Lower lobe of right lung (tissue), 2 donors: ENCODE measurements at regions not wholly inside any gene's neighbourhood (a gene's known extent, or its start where the extent isn't known, plus 50 kb on each side); places are given as distances from the start of the nearest gene placed in this dataset.
"Not testable (repeated sequence)": the region's sequence is repeated elsewhere in the genome, so short reads cannot be mapped to it uniquely, and the experiment has no call there.

ENCODE experiments used
- ATAC-seq, 2 donors: fragments of 200-7000 bp; cut with Tn5 transposase; one replicate each; pipeline ENCODE4 v1.9.1; 2020 to 2022; ENCODE audit warnings: mild to moderate bottlenecking in 2 of 2, moderate library complexity in 2 of 2
- DNase-seq: peaks from one replicate; pipeline ENCODE4 v3.0.0-alpha.2; 2020
- H3K27ac ChIP-seq: fragments of 200-600 bp; one replicate; pipeline ENCODE4 v1.8.0; 2022
- H3K27me3 ChIP-seq: fragments of 200-600 bp; one replicate; pipeline ENCODE4 v1.8.0; 2022; ENCODE audit warnings: low read depth
- H3K36me3 ChIP-seq: fragments of 200-600 bp; one replicate; pipeline ENCODE4 v1.8.0; 2022; ENCODE audit warnings: mild to moderate bottlenecking
- H3K4me1 ChIP-seq: fragments of 200-600 bp; one replicate; pipeline ENCODE4 v1.8.0; 2022
- H3K4me3 ChIP-seq: fragments of 200-600 bp; one replicate; pipeline ENCODE4 v1.8.0; 2022; ENCODE audit warnings: mild to moderate bottlenecking
- H3K9me3 ChIP-seq: fragments of 200-600 bp; one replicate; pipeline ENCODE4 v1.8.0; 2022
- intact Hi-C: fragments of 100-400 bp; cut with DNase I; formaldehyde crosslinking; loops from one replicate; pipeline ENCODE4 v1.11.0; 2022
- TF ChIP-seq, protein P1 (sequence below): fragments of 200-600 bp; IDR thresholded peaks from one replicate; pipeline ENCODE4 v1.8.0; 2022; ENCODE audit warnings: antibody characterized with exemption, mild to moderate bottlenecking
- donor health status: DM: no; HTN: yes; CAD: no; lungs with severe emphysema.

DNA sequence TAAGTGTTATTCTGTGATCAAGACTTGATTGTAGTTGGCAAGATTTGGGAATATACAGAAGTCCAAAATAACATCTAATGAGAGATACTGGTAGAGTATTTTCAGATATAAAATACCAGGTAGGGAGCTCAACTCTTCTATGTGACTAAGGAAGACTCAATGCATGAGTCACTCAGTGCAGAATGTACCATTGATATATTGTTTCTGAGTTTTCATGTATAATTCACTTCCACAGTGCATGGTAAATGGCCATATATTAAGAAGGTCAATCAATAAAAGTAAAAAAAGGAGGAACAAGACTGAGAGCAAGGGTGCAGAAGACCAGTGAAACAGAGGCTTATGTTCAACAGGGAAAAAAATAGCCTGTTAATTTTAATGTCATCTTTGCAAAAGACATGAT, 1387.9 kb downstream of the CDH8 start:
- Histone ChIP-seq H3K27me3 (no peaks in the 10 kb centered on the region), H3K4me3 (no peak overlapping the region), H3K4me1 (no peaks in the 10 kb centered on the region), H3K9me3 (no peaks in the 10 kb centered on the region), H3K36me3 (no peaks in the 10 kb centered on the region), H3K27ac (no peak overlapping the region)
- intact Hi-C loops: no loop called here
- DNase-seq (no peak), ATAC-seq (no peak)
- TF ChIP-seq, protein P1, sequence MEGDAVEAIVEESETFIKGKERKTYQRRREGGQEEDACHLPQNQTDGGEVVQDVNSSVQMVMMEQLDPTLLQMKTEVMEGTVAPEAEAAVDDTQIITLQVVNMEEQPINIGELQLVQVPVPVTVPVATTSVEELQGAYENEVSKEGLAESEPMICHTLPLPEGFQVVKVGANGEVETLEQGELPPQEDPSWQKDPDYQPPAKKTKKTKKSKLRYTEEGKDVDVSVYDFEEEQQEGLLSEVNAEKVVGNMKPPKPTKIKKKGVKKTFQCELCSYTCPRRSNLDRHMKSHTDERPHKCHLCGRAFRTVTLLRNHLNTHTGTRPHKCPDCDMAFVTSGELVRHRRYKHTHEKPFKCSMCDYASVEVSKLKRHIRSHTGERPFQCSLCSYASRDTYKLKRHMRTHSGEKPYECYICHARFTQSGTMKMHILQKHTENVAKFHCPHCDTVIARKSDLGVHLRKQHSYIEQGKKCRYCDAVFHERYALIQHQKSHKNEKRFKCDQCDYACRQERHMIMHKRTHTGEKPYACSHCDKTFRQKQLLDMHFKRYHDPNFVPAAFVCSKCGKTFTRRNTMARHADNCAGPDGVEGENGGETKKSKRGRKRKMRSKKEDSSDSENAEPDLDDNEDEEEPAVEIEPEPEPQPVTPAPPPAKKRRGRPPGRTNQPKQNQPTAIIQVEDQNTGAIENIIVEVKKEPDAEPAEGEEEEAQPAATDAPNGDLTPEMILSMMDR: no peak

DNA sequence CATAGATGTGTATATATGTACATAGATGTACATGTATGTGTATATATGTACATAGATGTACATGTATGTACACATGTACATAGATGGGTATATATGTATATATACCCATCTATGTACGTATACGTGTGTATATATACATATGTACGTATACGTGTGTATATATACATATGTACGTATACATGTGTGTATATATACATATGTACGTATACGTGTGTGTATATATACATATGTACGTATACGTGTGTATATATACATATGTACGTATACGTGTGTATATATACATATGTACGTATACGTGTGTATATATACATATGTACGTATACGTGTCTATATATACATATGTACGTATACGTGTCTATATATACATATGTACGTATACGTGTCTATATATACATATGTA, 1388.8 kb downstream of the CDH8 start:
- H3K36me3 ChIP-seq, DNase-seq, intact Hi-C loops, H3K4me1 ChIP-seq, ATAC-seq, H3K27ac ChIP-seq, H3K9me3 ChIP-seq, H3K4me3 ChIP-seq, H3K27me3 ChIP-seq: not testable (repeated sequence)

DNA sequence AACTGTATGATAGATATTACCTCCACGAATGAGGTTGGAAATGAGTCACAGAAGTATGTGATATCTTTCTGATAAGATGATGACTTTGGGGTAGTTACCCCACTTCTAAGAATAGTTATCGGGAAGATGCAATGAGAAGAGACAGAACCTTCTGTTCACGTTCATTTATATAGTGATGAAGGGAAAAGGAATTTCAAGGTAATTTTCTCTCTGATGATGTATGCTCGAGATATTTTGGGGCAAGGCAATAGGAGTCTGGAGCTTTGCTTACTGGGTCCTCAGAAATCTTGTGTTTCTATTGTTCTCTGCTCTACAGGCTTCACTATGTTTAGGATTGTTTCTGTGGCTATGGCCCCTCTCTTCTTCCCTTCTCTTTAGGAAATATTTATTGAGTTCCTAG, 1389.6 kb downstream of the CDH8 start:
- no peak for DNase-seq
- intact Hi-C loops: no loop called here
- Histone ChIP-seq H3K36me3 (no peaks in the 10 kb centered on the region), H3K4me3 (no peak overlapping the region), H3K9me3 (no peaks in the 10 kb centered on the region), H3K4me1 (no peaks in the 10 kb centered on the region), H3K27ac (no peak overlapping the region), H3K27me3 (no peaks in the 10 kb centered on the region)
- TF ChIP-seq, protein P1: no peak
- no peak for ATAC-seq

DNA sequence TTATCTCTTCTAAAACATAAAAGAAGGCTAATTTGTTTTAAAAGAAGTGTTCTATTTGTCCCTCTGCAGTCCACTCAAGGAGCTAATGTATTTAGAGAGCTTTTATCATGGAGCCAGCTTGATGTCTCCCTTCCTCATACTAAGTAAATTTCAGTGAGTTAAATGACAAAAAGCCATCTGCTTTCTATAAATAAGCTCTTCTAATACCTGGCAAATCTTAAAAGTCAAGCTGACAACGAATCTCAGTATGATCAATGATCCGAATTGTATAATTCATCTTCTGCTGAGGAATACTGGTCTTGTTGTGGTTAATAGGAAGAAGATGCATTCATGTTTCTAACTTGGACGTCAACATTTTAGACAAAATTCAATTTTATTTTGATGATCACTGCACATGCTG, 1390.7 kb downstream of the CDH8 start:
- TF ChIP-seq, protein P1: no peak
- no peaks in the 10 kb centered on the region for H3K9me3 ChIP-seq
- ATAC-seq: no peak
- no peaks in the 10 kb centered on the region for H3K27me3 ChIP-seq
- H3K4me3 ChIP-seq: no peak overlapping the region
- no peak for DNase-seq
- intact Hi-C loops: no loop called here
- no peak overlapping the region for H3K27ac ChIP-seq
- no peaks in the 10 kb centered on the region for H3K36me3 ChIP-seq
- no peaks in the 10 kb centered on the region for H3K4me1 ChIP-seq

DNA sequence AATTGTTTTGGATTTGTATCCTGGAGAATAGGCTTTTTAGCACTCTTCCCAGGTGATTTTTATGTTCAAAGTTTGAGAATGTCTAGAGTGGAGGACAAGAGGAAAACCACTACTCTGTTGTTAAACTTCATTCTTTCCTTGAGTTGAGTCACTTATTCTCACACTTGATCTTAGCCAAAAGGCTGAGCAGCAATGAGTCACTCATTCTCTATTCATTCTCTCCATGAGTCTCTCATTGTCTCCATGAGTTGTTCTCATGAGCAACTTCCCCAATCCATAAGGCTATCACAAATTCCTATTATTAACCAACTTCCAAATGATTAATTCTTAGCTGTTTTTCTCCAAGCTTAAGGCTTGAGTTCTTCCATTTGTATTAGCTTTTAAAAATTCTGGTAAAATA, 1393.3 kb downstream of the CDH8 start:
- Histone ChIP-seq H3K36me3 (no peaks in the 10 kb centered on the region), H3K4me1 (no peaks in the 10 kb centered on the region), H3K27ac (no peak overlapping the region), H3K9me3 (no peaks in the 10 kb centered on the region), H3K27me3 (no peaks in the 10 kb centered on the region), H3K4me3 (no peak overlapping the region)
- ATAC-seq (no peak), DNase-seq (no peak)
- TF ChIP-seq, protein P1: no peak
- intact Hi-C loops: no loop called here

DNA sequence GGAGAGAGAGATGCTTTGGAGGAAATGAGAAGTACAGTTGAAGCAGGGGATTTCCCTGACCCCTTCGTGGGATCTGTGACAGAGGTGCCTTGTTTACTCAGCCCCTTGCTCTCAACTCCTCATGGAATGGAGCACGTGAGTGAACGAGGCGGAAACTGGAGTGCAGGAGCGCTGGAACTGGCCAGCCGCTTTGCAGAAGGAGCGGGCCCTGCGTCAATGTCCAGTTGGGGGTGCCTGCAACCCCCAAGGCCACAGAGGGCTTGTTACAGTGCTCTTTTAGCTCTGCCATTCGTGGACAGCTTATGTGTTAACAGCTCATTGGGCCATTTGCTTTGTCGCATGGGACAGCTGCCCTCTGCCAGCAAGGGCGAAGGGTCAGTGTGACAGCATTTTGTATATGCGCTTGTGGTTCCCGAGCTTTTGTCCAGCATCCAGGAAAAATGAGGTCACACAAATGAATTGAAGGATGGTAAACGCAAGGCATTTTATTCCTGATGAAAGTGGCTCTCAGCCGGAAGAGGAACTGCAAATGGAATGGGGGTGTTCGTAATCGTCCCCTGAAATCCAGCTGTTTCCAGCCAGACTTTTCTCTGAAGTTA, 1395.1 kb downstream of the CDH8 start:
- no peak overlapping the region for H3K27ac ChIP-seq
- no peaks in the 10 kb centered on the region for H3K4me1 ChIP-seq
- TF ChIP-seq, protein P1: no peak
- ATAC-seq: no peak
- no peaks in the 10 kb centered on the region for H3K9me3 ChIP-seq
- H3K27me3 ChIP-seq: no peaks in the 10 kb centered on the region
- intact Hi-C loops: no loop called here
- H3K36me3 ChIP-seq: no peaks in the 10 kb centered on the region
- DNase-seq: no peak
- H3K4me3 ChIP-seq: no peak overlapping the region
